HCT116 (cell line): ENCODE measurements at regions not wholly inside any gene's neighbourhood (a gene's known extent, or its start where the extent isn't known, plus 50 kb on each side); places are given as distances from the start of the nearest gene placed in this dataset.

ENCODE experiments used
- ATAC-seq: fragments of 200-7000 bp; cut with Tn5 transposase; 2 replicates; pipeline ENCODE4 v1.9.1; 2020; ENCODE audit warnings: mild to moderate bottlenecking, moderate library complexity
- BruUV-seq: library from RNA; stranded (reverse); fragments of 400-500 nt; replicated peaks from 2 replicates; lab custom pipeline; 2021; lab: Mats Ljungman, UMichigan
- CTCF ChIA-PET: fragments of 300-600 bp; sonication (Branson Sonifier 250); formaldehyde crosslinking; loops from one replicate; lab custom pipeline; 2021; ENCODE audit warnings: antibody characterized with exemption; lab: Charles Lee
- POLR2A ChIA-PET: fragments of 300-600, 350-600 bp; sonication (Branson Sonifier 250); formaldehyde crosslinking; loops from one replicate; lab custom pipeline; 2021; ENCODE audit warnings: antibody characterized with exemption; lab: Charles Lee
- RAD21 ChIA-PET, 2 experiments: fragments of 300-600 bp; sonication (Branson Sonifier 250); formaldehyde crosslinking; loops; one replicate each; lab custom pipeline; 2023; ENCODE audit warnings: low total read pairs in 2 of 2; ENCODE audit not compliant: uncharacterized antibody in 2 of 2, unreplicated experiment in 2 of 2, low non-redundant PET in 1 of 2; lab: Charles Lee
- DNase-seq: peaks from one replicate; pipeline ENCODE4 v3.0.0-alpha.2; 2010; ENCODE audit warnings: low read depth, low spot score
- H2AFZ ChIP-seq: fragments of 200-600 bp; shearing (Covaris generic), sonication (generic); 2 replicates; pipeline ENCODE4 v1.6.1; 2017; ENCODE audit warnings: low read depth, mixed run types, mixed read lengths, antibody characterized with exemption, low read length; ENCODE audit not compliant: poor library complexity, severe bottlenecking
- H3K27ac ChIP-seq: 2 replicates; pipeline ENCODE4 v1.5.1; 2012; ENCODE audit warnings: low read depth, low read length
- H3K27me3 ChIP-seq: fragments of 200-600 bp; sonication (generic); 2 replicates; pipeline ENCODE4 v1.6.1; 2016; ENCODE audit warnings: mixed run types, low read length, mixed read lengths; ENCODE audit not compliant: insufficient read depth
- H3K36me3 ChIP-seq, 2 experiments: fragments of 200-500 bp in 1 of 2; fragments of 200-600 bp in 1 of 2; sonication (Bioruptor generic) in 1 of 2; sonication (generic) in 1 of 2; 2 replicates each; pipeline versions ENCODE4 v1.5.1 to v1.6.1; 2014 to 2016; ENCODE audit warnings: low read length in 2 of 2, inconsistent platforms in 1 of 2, mixed read lengths in 1 of 2, mixed run types in 1 of 2; ENCODE audit not compliant: insufficient read depth in 2 of 2, control insufficient read depth in 1 of 2
- H3K4me1 ChIP-seq, 2 experiments: fragments of 200-600 bp in 1 of 2; sonication (generic) in 1 of 2; 2 replicates each; pipeline versions ENCODE4 v1.5.1 to v1.6.1; 2012 to 2017; ENCODE audit warnings: low read length in 2 of 2, inconsistent platforms in 1 of 2, mild to moderate bottlenecking in 1 of 2, mixed read lengths in 1 of 2, mixed run types in 1 of 2, moderate library complexity in 1 of 2; ENCODE audit not compliant: insufficient read depth in 2 of 2, control insufficient read depth in 1 of 2
- H3K4me2 ChIP-seq: fragments of 200-600 bp; sonication (generic); 2 replicates; pipeline ENCODE4 v1.6.1; 2017; ENCODE audit warnings: mixed run types, low read length, mixed read lengths
- H3K4me3 ChIP-seq, 2 experiments: fragments of 200-600 bp in 1 of 2; sonication (generic) in 1 of 2; replicated peaks in 1 of 2; 2 replicates each; pipeline ENCODE4 v1.5.1; 2011 to 2016; ENCODE audit warnings: low read length in 2 of 2, control low read depth in 1 of 2, low read depth in 1 of 2, mild to moderate bottlenecking in 1 of 2, mixed read lengths in 1 of 2, mixed run types in 1 of 2
- H3K79me2 ChIP-seq: fragments of 200-600 bp; sonication (generic); 2 replicates; pipeline ENCODE4 v1.6.1; 2017; ENCODE audit warnings: mild to moderate bottlenecking, mixed run types, low read length, moderate library complexity, mixed read lengths; ENCODE audit not compliant: insufficient read depth
- H3K9ac ChIP-seq: fragments of 200-600 bp; sonication (generic); 2 replicates; pipeline ENCODE4 v1.6.1; 2016; ENCODE audit warnings: low read length, mixed read lengths
- H3K9me2 ChIP-seq: fragments of 200-600 bp; sonication (generic), shearing (Covaris generic); 2 replicates; pipeline ENCODE4 v1.6.1; 2017; ENCODE audit warnings: mixed run types, mild to moderate bottlenecking, moderate library complexity; ENCODE audit not compliant: insufficient read depth
- H3K9me3 ChIP-seq, 2 experiments: fragments of 200-500 bp in 1 of 2; fragments of 200-600 bp in 1 of 2; sonication (Bioruptor generic) in 1 of 2; sonication (generic) in 1 of 2; 2 replicates each; pipeline ENCODE4 v1.6.1; 2014 to 2017; ENCODE audit warnings: low read length in 2 of 2, mixed read lengths in 2 of 2, inconsistent platforms in 1 of 2, low read depth in 1 of 2, mild to moderate bottlenecking in 1 of 2, mixed run types in 1 of 2, moderate library complexity in 1 of 2; ENCODE audit not compliant: control insufficient read depth in 1 of 2, insufficient read depth in 1 of 2
- H4K20me1 ChIP-seq: fragments of 200-600 bp; sonication (generic), shearing (Covaris generic); 2 replicates; pipeline ENCODE4 v1.6.1; 2017; ENCODE audit warnings: mixed run types, mild to moderate bottlenecking, moderate library complexity; ENCODE audit not compliant: insufficient read depth
- ATF3 ChIP-seq: IDR thresholded peaks from 2 replicates; pipeline ENCODE4 v1.6.1; 2012
- CBX3 ChIP-seq: IDR thresholded peaks from 2 replicates; pipeline ENCODE4 v1.6.1; 2012; ENCODE audit warnings: low read depth
- CEBPB ChIP-seq: IDR thresholded peaks from 2 replicates; pipeline ENCODE4 v1.6.1; 2012; ENCODE audit warnings: low read depth
- EGR1 ChIP-seq: IDR thresholded peaks from 2 replicates; pipeline ENCODE4 v1.6.1; 2012; ENCODE audit warnings: low read depth
- ELF1 ChIP-seq: IDR thresholded peaks from 2 replicates; pipeline ENCODE4 v1.6.1; 2012; ENCODE audit warnings: low read depth, borderline replicate concordance
- EZH2phosphoT487 ChIP-seq: fragments of 200-600 bp; IDR thresholded peaks from 2 replicates; pipeline ENCODE4 v1.6.1; 2018; ENCODE audit warnings: antibody characterized with exemption, borderline replicate concordance
- MAX ChIP-seq: IDR thresholded peaks from 2 replicates; pipeline ENCODE4 v1.6.1; 2012
- POLR2A ChIP-seq: IDR thresholded peaks from 2 replicates; pipeline ENCODE4 v1.7.0; 2011; ENCODE audit warnings: borderline replicate concordance; ENCODE audit not compliant: insufficient read depth, insufficient read length; ENCODE audit errors: extremely low read depth
- POLR2AphosphoS5 ChIP-seq: IDR thresholded peaks from 2 replicates; pipeline ENCODE4 v1.6.1; 2011; ENCODE audit warnings: mild to moderate bottlenecking, low read depth, low read length, moderate library complexity
- RAD21 ChIP-seq: IDR thresholded peaks from 2 replicates; pipeline ENCODE4 v1.6.1; 2012; ENCODE audit warnings: low read depth, mild to moderate bottlenecking
- REST ChIP-seq: IDR thresholded peaks from 2 replicates; pipeline ENCODE4 v1.6.1; 2012; ENCODE audit warnings: low read depth
- SP1 ChIP-seq: IDR thresholded peaks from 2 replicates; pipeline ENCODE4 v1.6.1; 2012; ENCODE audit warnings: low read depth
- SRF ChIP-seq: IDR thresholded peaks from 2 replicates; pipeline ENCODE4 v1.6.1; 2012; ENCODE audit warnings: low read depth
- YY1 ChIP-seq: IDR thresholded peaks from 2 replicates; pipeline ENCODE4 v1.6.1; 2011; ENCODE audit warnings: low read length, low read depth, moderate library complexity, mild to moderate bottlenecking; ENCODE audit not compliant: insufficient replicate concordance; ENCODE audit errors: extremely low read depth
- intact Hi-C: fragments of 100-400 bp; cut with micrococcal nuclease; formaldehyde crosslinking; loops from 2 replicates; pipeline ENCODE4 v1.10.0; 2022

GRCh38 chr18:59980188-59980637 lies 80.4 kb downstream of the PMAIP1 start:
- DNase-seq (no peak), ATAC-seq (no peak)
- Histone ChIP-seq H3K9ac (no peak overlapping the region), H3K4me3 (no peak overlapping the region), H3K79me2 (no peaks in the 10 kb centered on the region), H3K9me2 (no peaks in the 10 kb centered on the region), H3K4me2 (no peak overlapping the region), H3K27me3 (no peaks in the 10 kb centered on the region), H3K4me1 (peaks cover 0 to 26% of the 10 kb centered on the region in 2 experiments; a peak in 3 of 4 replicates), H2AFZ (no peak overlapping the region), H3K36me3 (no peaks in the 10 kb centered on the region), H3K27ac (no peak overlapping the region), H3K9me3 (no peaks in the 10 kb centered on the region), H4K20me1 (no peaks in the 10 kb centered on the region)
- TF ChIP-seq POLR2AphosphoS5, result no peak
- no peak for TF ChIP-seq POLR2A
- TF ChIP-seq MAX, result no peak
- no peak for TF ChIP-seq REST
- no peak for TF ChIP-seq ELF1
- no peak for TF ChIP-seq RAD21
- no peak for TF ChIP-seq CEBPB
- no peak for TF ChIP-seq EZH2phosphoT487
- no peak for TF ChIP-seq YY1
- TF ChIP-seq ATF3, result no peak
- TF ChIP-seq EGR1, result no peak
- TF ChIP-seq SRF, result no peak
- TF ChIP-seq SP1, result no peak
- TF ChIP-seq CBX3, result no peak
- ChIA-PET POLR2A (interaction anchor here (1.5 kb wide), 1 partner anchor 80 kb away, joined by 8 read pairs; the partner anchor contains the start of gene PMAIP1), RAD21 (no interaction called here), CTCF (interaction anchor here (1.2 kb wide), 1 partner anchor 8 kb away, joined by 4 read pairs; no protein-coding TSS in a partner anchor)
- intact Hi-C loops, result loop anchor here (10.0 kb wide), 2 partner anchors 705 to 1345 kb away; no protein-coding TSS in a partner anchor
- no TSS peak for BruUV-seq
